GM19043 (cell line): ENCODE measurements at regions not wholly inside any gene's neighbourhood (a gene's known extent, or its start where the extent isn't known, plus 50 kb on each side); places are given as distances from the start of the nearest gene placed in this dataset.

Source experiments
- ATAC-seq: cut with Tn5 transposase; IDR thresholded peaks from one replicate; pipeline ENCODE4 v1.9.1; 2021; ENCODE audit warnings: low read depth; ENCODE audit not compliant: unreplicated experiment

DNA sequence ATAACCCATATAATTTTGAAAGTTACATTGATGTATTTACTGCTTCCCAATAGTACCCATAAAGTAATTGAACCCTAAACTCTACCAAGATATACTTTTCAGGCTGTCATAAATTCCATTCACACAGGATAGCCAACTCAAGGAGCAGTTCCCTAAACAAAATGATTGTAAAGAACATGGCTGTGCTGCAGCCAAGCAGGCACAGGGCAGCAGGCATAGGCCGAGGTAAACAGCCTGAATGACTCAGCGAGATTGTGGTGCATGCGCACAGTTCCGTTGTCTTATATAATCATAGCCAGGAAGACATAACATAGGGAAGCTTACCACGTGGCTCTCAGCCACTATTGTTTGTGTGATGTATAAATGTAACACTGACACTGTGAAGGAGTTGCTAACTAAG is 344.9 kb downstream of the FSCB start:
- no peak for ATAC-seq

DNA sequence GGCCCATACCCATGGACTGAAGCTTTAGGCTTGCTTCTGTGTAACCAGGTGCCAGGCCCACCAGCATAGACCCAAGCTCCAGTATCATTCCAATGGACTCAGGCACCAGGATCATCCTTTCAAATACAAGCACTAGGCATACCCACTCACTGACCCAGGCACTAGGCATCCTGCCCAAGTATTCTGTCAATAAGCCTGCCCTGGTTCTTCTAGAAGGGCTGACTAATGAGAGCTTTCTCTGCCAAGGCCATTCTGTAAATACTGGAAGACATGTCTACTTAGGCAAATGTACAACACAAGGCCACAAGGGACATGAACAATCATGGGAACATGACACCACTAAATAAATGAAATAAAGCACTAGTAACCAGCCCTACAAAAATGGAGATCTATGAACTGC is 352.2 kb downstream of the FSCB start:
- ATAC-seq, result no peak

DNA sequence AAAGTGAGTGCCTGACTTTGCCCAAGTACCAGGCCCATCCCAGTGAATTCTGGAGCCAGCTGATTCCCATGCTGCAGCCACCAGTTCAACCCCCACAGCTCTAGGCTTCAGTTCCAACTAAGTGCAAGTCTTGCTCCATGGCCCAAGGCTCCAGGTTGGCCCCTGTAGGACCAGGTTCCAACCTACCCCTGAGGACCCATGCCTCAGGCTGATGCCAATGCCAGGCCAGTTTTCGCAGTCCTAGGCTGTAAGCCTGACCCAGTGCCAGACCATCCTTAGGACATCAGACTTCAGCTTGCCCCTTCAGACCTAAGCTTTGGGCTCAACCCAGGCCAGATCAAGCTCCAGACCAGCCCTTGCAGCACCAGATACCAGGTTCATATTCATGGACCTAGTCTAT is 352.6 kb downstream of the FSCB start:
- ATAC-seq, result no peak

DNA sequence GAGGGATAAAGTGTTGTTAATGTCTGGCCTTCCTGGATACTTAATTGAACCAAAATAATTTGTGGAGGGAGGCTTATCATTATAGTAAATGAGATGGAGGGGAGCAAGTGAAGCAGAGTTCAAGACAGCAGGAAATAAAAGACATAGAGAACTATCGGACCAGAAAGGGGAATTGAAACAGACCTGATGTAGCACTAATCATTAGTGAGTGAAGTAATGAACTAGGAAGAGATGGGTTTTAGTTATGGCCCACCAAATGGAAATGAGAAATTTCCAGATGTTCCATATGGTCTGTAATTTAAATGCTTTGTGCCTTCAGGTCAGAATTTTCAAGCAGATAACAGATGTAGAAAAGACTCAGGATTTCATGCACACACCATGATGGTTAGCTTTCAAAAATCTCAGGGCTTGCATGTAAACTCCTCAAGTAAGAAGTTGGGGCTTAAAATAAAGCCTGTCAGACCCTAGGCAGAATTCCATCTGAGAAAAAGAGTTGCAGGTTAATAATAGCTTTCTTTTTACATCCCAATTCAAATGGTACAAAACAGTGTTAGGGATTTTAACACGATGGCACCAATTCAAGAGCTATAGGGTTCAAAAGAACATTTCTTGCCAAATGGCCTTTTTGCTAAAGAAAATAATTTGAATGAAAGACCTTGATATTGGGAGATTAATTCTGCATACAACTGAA is 355.8 kb downstream of the FSCB start:
- no peak for ATAC-seq

DNA sequence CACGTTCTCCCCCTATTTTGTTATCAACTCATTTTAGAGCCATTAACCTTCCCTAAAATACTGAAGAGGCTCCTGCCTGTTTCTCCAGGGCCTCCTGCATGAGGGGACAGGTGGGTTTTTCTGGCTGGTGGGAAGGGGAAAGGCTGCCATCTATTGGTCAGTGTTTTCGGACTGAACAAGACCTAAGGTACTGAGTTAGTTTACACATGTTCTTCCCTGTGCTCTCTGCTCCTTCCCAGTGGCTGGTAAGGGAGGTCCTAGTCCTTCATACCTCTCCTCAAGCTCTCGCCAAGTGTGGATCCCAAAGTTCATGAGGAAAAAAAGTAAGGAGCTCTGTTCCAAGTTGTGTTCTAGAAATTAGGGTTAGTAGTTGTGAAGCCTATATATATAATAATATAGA is 357.5 kb downstream of the FSCB start:
- no peak for ATAC-seq

DNA sequence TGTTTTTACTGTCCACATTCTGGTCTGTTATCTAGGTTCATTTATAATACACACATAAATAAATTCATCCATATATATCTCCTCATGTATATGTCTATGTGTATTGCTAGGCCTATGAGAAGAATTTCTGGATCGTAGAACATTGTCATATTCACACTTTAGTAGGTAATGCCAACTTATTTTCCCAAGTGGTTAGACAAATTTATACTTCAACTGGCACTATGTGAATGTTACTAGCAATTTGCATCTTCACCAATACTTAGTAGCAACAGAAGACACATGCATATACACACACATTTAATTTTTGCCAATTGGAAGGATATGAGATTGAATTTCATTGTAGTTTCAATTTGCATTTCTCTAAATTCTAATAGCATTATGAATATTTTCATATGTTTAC is 365.1 kb downstream of the FSCB start:
- ATAC-seq, result no peak

DNA sequence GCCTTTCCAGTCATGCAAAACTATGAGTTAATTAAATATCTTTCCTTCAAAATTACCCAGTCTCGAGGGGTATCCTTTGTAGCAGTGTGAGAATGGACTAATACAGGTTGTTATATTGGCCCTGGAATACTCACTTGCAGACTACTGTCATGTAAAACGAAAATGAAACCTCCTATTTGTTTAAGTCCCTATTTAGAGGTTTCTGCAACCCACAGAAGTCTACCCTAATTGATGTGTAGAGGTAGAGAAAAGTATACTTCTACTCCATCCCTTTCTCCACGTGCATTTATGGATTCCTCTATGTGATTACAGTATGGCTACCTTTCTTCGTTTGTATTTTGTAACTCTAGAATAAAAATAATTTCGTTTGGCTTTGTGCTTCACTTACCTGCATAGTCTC is 371.1 kb downstream of the FSCB start:
- ATAC-seq, result no peak

DNA sequence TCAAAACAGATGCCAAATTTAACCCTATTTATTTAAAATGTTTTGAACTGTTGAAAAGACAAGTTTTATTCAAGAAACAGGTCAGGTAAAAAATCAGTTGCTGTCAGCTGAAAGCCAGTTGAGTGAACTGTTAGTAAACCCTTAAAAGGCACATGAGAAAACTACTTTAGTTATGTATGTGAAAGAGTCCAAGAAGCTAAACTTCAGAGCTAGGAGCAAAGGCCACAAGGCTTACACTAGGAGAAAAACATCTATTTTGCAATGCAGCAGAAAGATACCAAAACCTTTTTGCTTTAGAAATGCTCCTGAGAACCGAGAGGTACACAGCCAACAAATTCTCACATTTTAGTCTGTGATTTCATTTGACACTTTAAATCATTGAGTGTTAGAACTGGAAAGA is 375.2 kb downstream of the FSCB start:
- ATAC-seq, result no peak

DNA sequence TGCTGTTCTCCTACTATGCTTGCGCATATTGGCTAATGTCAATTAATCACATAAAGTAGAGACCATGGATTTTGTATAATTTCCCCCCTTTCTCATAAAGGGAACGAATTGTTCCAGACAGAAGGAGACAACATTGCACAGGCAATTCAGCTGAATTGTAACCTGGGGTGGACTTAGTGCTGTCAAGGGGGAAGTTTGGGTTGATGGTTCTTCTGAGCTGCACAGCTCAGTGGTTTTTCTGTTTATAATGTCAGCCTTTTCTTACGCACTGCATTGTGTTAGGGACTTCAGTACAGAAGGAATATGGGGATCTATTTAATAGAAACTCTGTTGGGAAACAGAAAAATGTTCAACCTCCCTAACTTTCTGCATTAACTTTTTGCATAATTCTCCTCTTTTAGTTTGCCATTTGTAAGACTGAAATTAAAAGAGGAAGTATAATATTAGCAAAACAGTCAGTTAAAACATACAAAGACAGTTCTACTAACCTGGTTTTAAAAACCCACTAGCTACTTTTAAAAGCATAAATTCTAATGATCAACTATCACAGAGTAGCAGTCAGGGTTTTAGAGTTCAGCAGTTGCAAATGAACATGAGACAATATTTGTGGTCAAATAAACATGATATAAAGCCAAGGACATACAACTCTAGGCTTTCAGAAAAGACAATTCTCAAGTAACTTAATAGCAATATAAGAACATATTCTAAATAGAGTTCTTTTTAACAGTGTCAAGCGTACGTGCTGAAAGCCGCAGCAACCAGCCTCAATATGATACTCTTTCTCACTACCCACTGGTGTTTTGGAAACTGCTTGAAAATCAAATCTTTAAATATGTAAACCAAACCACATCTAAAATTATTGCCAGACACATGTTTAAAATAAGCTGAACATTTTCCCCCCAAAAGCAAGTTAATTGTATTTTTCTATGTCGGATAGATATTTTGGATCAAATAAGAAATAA is 393.0 kb downstream of the FSCB start:
- ATAC-seq, result no peak

DNA sequence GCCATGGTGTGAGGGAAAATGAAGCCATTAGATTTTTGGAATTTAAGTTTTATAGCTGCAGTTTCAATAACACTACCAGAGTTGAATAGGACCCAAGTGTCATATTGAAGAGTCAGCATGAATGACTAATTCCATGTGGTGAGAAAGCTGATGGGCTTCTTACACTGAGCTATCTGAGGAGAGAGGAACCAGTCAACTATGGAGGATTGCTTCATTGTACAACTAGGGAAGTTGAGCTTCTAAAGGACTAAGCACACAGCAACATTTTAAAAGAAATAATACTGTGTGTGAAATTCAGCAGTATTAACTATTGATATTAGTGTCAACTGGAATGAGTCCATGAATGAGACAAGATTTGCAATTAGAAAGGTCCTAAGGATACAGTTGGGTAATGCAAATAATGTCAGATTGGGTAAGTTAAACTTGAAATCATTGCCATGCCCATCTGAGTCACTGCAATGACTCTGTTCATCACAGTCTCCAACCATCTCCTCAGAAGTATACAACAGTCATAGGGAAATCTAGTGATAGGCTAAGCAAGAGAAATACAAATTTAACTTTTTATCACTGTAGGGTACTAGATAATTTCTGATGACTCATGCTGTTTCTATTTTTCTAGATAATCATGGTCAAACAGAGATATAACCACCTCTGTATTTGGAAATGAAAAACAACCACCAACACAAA is 394.2 kb downstream of the FSCB start:
- no peak for ATAC-seq

DNA sequence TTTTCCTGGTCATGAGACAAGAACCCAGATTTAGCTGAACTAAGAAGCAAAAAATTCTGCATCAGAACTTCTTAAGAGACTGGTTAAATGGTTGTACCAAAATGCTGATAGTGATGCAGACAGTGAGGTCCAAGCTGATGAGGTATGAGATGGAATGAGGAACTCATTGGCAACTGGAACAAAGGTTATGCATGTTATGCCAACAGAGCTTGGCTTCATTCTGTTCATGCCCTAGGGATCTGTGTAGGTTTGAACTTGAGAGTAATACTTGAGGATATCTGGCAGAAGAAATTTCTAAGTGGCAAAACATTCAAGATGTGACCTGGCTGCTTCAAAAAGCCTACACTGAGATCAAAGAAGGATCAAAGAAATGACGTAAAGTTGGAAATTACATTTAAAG is 398.0 kb downstream of the FSCB start:
- no peak for ATAC-seq

DNA sequence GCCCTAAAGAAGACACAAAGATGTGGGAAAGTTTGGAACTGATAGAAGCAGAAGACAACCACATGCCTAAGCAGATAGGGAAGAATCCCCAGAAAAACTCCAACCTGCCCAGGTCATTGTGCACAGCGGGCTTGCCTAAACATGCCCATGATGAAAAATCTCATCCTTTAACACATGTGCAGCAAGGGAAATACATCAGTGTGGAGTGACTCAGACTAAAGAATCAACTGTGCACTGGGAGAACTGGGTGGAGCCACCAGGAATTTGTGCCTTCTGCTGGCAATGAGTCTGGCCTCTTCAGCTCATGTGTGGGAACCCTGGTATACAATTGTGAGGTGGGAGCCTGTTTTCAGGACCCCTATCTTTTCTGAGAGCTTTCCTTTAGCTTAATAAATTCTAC is 398.5 kb downstream of the FSCB start:
- ATAC-seq, result no peak

DNA sequence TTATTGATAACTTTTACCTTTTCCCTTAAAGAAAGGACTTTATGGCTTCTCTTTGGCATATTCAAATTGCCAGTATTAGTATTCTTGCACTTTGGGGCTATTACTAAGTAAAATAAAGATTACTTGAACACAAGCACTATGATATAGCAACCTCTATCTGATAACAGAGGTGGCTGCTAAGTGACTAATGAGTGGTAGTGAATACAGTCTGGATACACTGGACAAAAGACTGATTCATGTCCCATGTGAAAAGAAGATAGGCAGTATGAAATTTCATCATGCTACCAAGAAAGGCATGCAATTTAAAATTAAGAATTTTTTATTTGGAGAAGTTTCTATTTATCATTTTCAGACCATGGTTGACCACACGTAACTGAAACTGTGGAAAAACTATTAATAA is 399.9 kb downstream of the FSCB start:
- ATAC-seq, result no peak

DNA sequence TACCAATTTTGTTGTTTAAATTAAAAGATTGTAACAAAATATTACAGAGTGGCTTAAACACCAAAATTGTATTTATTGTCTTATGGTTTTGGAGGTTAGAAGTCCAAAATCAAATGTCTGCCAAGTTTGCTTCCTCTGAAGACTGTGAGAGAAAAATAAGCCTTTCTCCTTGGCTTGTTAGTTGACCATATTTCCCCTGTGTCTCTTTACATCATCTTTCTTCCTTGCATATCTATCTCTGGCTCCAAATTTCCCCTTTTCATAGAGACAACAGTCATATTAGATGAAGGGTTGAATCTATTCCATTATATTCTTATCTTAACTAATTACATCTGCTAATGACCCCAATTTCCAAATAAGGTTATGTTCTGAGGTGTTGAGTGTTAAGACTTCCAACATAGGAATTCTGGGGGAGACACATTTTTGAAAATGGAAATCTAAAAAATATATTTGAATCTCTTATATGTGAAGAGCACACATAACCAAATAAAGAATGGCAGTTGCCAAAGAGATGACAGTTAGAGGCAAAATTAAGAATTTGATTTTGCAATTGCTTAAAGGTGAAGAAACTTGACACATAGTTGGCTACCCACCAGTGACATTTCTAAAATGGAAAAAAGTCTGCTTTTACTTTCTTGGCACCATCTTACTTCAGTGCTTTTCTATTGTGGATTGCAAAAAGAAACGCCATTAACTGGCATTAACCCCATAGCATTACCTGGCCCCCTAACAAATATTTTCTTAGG is 407.2 kb downstream of the FSCB start:
- no peak for ATAC-seq

DNA sequence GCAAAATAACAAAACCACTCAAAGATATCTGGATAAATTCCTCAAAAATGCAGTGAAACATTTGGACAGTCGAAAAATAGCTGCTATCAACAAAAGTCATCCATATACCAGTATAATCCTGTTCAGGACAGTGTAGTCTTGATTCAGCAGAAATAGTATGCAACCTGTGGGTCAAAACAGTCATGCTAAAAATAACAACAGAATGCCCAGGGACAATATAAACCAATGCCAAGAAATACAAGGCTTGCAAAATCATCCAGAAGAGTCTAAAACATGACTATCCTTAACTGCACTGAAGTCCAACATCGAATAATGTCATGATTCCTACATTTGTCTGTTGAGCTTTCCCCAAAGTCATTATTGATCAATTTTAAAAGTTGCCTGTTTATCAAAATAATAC is 425.9 kb downstream of the FSCB start:
- no peak for ATAC-seq

DNA sequence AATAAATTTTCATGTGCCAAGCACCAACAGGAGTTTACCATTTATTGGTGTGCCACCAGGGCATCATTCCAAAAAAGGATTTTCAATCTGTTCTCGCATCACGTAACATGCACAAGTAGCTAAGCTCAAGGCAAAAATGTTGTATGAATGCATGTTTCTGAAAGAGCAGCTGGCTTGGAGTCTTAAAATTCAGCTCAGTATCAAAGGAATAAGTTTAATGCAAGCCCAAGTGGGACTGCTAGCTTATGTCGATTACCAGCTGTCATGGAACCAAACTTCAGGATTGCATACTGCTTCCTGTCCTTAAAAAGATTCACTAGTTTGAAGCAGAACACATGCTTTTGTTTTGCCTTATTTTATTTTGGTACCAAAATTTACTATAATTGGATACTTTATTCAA is 437.0 kb downstream of the FSCB start:
- ATAC-seq, result no peak

DNA sequence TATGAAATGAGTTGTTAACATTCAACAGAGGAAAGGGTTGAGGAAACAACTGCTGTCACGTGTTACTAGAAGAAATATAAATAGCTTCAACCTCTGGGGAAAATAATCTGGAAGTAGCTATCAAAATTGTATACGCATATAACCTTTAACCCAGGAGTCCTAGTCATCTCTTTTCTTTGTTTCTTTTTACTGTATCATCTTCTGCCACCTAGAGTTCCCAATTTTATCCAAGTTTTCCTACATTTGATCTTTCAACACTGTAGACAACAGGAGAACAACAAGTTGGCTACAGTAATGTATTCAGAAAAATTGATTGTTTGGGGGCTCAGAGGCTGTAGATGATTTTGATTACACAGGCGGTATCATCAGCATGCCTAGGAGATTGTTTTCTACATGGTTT is 453.7 kb downstream of the FSCB start:
- ATAC-seq, result no peak

DNA sequence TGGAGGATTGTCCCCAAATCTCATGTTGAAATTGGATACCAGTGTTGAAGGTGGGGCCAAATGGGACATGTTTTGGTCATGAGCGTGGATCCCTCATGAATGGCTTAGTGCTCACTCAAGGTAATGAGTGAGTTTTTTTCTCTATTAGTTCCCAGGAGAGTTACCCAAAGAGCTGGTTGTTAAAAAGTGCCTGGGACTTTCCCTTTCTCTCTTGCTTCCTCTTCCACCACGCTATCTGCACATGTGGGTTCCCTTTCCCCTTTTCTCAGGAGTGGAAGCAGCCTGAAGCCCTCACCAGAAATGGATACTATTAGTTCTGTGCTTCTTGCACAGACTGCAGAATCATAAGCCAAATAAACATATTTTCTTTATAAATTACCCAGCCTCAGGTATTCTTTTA is 465.4 kb downstream of the FSCB start:
- ATAC-seq, result no peak

DNA sequence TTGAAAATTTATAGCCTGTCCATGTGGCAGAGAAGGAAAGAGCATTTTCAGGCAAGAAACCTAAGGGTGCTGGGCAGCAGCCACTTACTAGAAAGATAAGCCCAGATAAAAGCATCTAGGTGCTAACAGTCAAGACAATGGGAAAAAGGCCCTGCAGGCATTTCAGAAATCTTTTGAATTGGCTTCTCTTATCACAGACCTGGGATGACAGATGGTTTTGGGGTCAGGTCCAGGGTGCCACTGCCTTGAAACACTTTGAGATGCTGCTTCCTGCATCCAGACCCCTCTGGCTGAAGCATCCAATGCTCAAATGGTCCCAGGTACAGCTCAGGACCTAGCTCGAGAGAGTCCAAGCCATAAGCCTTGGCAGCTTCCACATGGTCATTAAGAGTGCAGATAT is 466.5 kb downstream of the FSCB start:
- no peak for ATAC-seq

DNA sequence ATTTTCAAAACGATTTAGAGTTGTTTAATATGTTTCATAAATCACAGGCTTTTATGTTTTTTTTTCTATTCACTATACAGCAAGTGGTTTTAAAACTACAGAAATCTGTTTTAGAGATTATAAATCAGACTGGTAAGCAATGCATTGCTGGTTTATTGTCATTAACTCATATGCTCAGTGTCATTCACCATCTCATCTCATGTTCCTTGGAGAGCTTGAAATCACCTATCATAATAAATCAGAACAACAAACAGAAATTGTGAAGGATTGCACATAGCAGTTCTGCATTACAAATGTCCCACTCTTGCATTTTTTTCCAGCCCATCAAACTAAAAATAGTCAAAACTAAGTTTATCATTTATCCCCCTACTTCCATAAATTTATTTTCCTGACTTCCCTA is 470.8 kb downstream of the FSCB start:
- no peak for ATAC-seq

DNA sequence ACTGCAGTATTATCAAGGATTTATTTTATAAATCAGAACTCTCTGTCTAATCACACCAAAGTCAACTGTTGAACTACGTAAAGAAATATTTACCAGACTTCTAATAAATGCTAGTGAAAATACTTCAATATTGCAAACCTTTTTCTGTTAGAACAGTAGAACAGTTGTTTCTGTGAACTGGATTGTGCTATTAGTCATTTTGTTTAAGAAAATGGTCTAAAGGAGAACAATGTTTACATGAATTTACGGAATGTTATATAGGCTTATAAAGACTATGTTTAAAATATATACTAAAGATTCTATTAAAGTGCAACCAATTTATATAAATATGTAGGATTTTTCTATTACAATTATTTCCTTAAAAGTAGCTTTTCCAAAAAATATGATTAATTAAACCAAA is 471.4 kb downstream of the FSCB start:
- ATAC-seq, result no peak
